Lower lobe of right lung (tissue), 2 donors: ENCODE measurements at regions not wholly inside any gene's neighbourhood (a gene's known extent, or its start where the extent isn't known, plus 50 kb on each side); places are given as distances from the start of the nearest gene placed in this dataset.

Experiments
- ATAC-seq, 2 donors: fragments of 200-7000 bp; cut with Tn5 transposase; one replicate each; pipeline ENCODE4 v1.9.1; 2020 to 2022; ENCODE audit warnings: mild to moderate bottlenecking in 2 of 2, moderate library complexity in 2 of 2
- DNase-seq: peaks from one replicate; pipeline ENCODE4 v3.0.0-alpha.2; 2020
- H3K27ac ChIP-seq: fragments of 200-600 bp; one replicate; pipeline ENCODE4 v1.8.0; 2022
- H3K27me3 ChIP-seq: fragments of 200-600 bp; one replicate; pipeline ENCODE4 v1.8.0; 2022; ENCODE audit warnings: low read depth
- H3K36me3 ChIP-seq: fragments of 200-600 bp; one replicate; pipeline ENCODE4 v1.8.0; 2022; ENCODE audit warnings: mild to moderate bottlenecking
- H3K4me1 ChIP-seq: fragments of 200-600 bp; one replicate; pipeline ENCODE4 v1.8.0; 2022
- H3K4me3 ChIP-seq: fragments of 200-600 bp; one replicate; pipeline ENCODE4 v1.8.0; 2022; ENCODE audit warnings: mild to moderate bottlenecking
- H3K9me3 ChIP-seq: fragments of 200-600 bp; one replicate; pipeline ENCODE4 v1.8.0; 2022
- CTCF ChIP-seq: fragments of 200-600 bp; IDR thresholded peaks from one replicate; pipeline ENCODE4 v1.8.0; 2022; ENCODE audit warnings: antibody characterized with exemption, mild to moderate bottlenecking
- intact Hi-C: fragments of 100-400 bp; cut with DNase I; formaldehyde crosslinking; loops from one replicate; pipeline ENCODE4 v1.11.0; 2022
- donor health status: DM: no; HTN: yes; CAD: no; lungs with severe emphysema.

DNA sequence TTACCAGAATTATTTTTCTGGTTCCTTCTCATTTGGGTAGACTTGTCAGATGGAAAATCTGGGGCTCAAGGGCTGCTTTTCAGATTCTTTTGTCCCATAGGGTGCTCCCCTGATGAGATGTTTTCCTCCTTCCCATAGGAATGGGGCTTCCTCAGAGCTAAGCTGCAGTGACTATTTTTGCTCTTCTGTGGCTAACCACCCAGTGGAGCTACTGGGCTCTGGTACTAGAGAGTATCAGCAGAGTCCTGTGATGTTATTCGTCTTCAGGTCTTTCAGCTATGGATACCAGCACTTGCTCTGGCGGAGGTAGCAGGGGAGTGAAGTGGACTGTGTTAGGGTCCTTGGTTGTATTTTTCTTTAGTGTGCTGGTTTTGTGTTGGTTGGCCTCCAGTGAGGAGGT lies 716.1 kb upstream of the LMO3 start:
- no peak overlapping the region for H3K27ac ChIP-seq
- no peaks in the 10 kb centered on the region for H3K27me3 ChIP-seq
- no peak for TF ChIP-seq CTCF
- no peaks in the 10 kb centered on the region for H3K4me1 ChIP-seq
- DNase-seq: no peak
- intact Hi-C loops: no loop called here
- peaks cover 8% of the 10 kb centered on the region for H3K9me3 ChIP-seq
- H3K36me3 ChIP-seq: no peaks in the 10 kb centered on the region
- no peak for ATAC-seq
- no peak overlapping the region for H3K4me3 ChIP-seq

DNA sequence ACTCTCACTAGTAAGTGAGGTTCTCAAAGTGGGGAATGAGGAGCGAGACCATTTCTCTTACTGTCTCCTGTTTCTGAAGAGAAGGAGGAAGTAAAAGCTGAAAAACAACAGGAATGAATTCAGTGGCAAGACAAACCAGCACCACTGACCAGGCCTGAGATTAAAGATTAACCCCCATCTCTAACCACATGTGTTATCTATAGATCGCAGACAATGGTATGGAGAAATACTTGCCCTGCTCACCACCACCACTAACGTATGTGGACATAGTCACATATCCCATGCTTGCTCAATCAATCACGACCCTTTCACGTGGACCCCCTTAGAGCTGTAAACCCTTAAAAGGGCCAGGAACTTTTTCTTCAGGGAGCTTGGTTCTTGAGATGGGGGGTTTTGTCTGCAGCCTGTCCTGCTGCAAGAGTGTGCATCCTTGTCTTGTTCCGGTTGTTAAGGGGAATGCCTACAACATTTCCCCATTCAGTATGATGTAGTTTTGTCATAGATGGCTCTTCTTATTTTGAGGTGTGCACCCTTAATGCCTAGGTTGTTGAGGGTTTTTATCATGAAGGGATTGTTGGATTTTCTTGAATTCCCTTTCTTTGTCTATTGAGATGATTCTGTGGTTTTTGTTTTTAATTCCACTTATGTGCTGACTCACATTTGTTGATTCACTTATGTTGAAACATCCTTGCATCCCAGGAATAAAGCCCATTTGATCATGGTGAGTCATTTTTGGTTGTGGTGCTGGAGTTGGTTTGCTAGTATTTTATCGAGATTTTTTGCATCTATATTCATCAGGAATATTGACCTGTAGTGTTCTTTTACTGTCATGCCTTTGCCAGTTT lies 698.8 kb upstream of the LMO3 start:
- no peak for TF ChIP-seq CTCF
- no peak overlapping the region for H3K27ac ChIP-seq
- intact Hi-C loops: no loop called here
- H3K9me3 ChIP-seq: no peaks in the 10 kb centered on the region
- no peaks in the 10 kb centered on the region for H3K36me3 ChIP-seq
- ATAC-seq (no peak), DNase-seq (no peak)
- no peaks in the 10 kb centered on the region for H3K4me1 ChIP-seq
- H3K4me3 ChIP-seq: no peak overlapping the region
- no peaks in the 10 kb centered on the region for H3K27me3 ChIP-seq

DNA sequence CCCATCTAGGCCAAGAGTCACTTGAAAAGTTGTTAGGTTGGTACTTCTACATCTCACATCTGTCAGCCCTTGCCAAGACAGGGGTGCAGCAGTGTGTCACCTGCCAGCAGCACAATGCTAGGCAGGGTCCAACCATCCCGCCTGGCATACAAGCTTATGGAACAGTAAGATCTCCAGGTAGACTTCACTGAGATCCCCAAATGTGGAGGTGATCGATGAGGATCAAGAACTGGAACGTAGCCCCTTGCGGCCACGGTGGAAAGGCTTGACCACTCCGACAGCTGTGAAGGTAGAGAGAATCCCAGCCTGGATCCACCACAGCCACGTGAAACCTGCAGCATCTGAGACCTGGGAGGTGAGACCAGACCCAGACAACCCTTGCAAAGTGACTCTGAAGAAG lies 696.0 kb upstream of the LMO3 start:
- Histone ChIP-seq H3K27me3 (no peaks in the 10 kb centered on the region), H3K36me3 (no peaks in the 10 kb centered on the region), H3K4me1 (no peaks in the 10 kb centered on the region), H3K4me3 (no peak overlapping the region), H3K9me3 (peaks cover 3% of the 10 kb centered on the region), H3K27ac (no peak overlapping the region)
- no peak for TF ChIP-seq CTCF
- DNase-seq (no peak), ATAC-seq (no peak)
- intact Hi-C loops: no loop called here

DNA sequence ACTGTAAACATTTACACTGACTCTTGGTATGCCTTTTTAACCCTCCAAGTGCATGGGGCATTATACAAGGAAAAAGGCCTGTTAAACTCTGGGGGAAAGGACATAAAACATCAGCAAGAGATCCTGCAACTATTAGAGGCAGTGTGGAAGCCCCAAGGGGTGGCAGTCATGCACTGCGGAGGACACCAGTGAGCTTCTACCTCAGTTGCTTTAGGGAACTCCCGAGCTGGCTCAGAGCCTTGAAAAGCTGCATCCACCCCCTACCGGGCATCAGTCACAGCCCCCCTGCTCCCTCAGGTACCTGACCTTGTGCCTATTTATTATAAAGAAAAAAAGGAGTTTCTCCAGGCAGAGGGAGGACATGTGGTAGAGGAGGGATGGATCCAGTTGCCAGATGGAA lies 695.6 kb upstream of the LMO3 start:
- no peaks in the 10 kb centered on the region for H3K36me3 ChIP-seq
- H3K27ac ChIP-seq: no peak overlapping the region
- no peak for TF ChIP-seq CTCF
- H3K4me1 ChIP-seq: no peaks in the 10 kb centered on the region
- no peaks in the 10 kb centered on the region for H3K27me3 ChIP-seq
- intact Hi-C loops: no loop called here
- peaks cover 4% of the 10 kb centered on the region for H3K9me3 ChIP-seq
- ATAC-seq: no peak
- no peak overlapping the region for H3K4me3 ChIP-seq
- DNase-seq: no peak

DNA sequence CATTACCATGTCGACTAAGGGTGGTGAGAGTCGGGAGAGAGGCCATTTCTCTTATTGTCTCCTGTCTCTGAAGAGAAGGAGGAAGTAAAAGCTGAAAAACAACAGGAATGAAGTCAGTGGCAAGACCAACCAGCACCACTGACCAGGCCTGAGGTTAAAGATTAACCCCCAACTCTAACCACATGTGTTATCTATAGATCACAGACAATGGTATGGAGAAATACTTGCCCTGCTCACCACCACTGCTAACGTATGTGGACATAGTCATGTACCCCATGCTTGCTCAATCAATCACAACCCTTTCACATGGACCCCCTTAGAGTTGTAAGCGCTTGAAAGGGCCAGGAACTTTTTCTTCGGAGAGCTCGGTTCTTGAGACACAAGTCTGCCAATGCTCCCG lies 690.9 kb upstream of the LMO3 start:
- H3K4me1 ChIP-seq: no peaks in the 10 kb centered on the region
- no peaks in the 10 kb centered on the region for H3K27me3 ChIP-seq
- DNase-seq (no peak), ATAC-seq (no peak)
- H3K36me3 ChIP-seq: no peaks in the 10 kb centered on the region
- no peak overlapping the region for H3K4me3 ChIP-seq
- no peak overlapping the region for H3K27ac ChIP-seq
- H3K9me3 ChIP-seq: peaks cover 4% of the 10 kb centered on the region
- intact Hi-C loops: no loop called here
- TF ChIP-seq CTCF: no peak
